ENCODE measurements at regions not wholly inside any gene's neighbourhood (a gene's known extent, or its start where the extent isn't known, plus 50 kb on each side); places are given as distances from the start of the nearest gene placed in this dataset.

DNA sequence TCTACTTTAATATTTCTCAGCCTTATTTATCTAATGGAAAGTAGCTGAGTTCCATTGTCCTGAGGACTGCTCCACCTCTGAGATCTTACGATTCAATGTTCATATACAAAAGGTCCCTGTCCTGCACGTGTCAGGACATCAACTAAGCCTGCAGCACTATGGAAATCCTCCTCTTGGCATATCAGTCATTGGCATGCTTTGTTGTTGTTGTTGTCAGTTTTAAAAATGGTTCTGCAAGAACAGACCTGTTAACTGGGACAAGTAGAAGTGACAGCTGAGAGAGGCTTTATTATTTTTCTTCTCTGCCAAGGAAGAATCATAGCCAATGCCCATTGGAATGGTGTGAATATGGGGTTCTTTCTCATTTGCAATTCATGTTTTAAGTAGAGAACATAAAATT lies 450.1 kb upstream of the PKDCC start:
- no peak for DNase-seq (ENCODE audit: low spot score)

DNA sequence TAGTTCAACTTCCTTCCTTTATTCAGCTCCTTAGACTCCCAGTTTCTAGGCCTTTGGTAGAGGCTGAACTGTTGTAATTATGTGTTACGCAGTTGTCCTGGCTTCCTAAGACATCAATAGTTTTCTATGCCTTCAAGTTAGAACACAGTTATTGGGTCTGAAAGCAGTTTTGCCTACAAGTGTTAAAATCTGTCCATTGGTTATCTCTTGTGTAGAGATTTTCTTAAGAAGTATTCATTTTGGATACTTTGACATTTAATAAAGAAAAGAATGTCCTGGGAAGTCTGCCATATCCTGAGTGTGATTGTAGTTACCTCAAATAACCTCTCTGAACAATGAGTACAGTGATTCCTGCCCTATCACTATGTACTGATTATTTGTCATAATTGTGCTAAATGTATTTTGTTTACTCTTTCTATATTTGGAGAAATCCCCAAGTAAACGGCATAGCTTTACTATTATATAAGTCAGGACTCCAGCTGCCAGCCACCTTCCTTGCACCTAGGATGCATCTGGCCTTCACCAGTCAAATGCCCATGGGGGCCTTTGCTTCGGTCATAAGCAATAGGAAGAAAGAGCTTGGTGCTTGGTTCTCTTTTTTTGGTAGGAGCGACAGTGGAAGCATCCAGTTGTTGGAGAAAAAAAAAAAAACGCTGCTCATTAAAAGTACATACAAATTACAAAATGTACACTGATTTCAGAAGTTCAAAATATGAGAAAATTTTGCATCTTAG lies 449.5 kb upstream of the PKDCC start:
- DNase-seq (ENCODE audit: low spot score) = no peak

DNA sequence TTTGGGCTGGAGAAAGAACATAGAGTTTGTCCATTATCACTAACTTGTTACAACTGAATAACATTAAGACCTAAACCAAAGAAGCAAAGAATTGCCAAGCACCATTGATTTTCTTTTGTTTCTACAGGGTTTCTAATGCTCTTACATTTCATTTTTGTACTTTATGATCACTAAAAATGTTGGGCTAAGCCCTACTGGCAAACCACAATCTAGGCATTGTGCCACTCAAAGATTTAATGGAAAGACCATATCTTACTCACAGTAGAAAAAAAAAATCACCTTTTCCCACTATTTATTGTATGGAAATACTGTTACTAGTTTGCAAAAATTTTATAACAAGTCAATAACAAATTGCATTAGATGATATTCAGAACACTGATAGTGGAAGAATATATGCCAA lies 447.4 kb upstream of the PKDCC start:
- DNase-seq (ENCODE audit: low spot score) = no peak

DNA sequence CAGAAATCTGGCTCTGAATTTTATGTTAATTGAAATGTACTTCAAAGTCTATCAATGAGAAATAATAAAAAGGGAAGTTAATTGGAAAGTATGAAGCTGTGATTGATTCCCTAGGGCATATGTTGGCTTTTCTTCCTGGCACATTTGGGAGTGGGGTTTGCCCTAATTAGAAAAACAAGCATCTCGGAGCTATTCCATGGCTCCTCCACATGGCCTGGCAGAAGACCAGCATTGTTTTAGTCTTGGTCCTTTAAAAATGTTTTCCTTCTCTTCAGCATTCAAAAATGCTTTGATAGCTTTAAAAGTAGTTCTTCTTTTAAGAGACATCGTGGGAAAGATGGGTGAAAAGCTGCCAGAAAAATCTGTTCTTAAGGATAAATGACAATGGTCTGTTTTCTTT lies 445.5 kb upstream of the PKDCC start:
- DNase-seq (ENCODE audit: low spot score) = no peak

DNA sequence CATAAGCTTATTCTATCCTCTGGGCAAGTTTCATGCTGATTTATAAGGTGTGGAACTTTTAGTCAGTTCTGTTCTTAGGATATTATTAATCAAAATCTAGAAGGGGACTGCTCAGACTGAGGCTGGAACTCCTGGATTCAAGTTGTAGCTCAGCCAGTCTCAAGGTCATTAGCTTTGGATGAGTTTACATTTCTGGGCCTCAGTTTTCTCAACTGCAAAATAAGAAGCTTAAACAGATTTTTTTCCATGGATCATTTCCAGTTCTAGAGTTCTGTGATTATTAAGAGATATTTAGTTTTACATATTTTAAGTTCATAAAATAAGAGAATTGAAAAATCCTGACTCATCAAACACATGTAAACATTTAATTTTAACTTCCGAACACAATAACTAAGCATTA lies 442.5 kb upstream of the PKDCC start:
- DNase-seq (ENCODE audit: low spot score) = no peak

DNA sequence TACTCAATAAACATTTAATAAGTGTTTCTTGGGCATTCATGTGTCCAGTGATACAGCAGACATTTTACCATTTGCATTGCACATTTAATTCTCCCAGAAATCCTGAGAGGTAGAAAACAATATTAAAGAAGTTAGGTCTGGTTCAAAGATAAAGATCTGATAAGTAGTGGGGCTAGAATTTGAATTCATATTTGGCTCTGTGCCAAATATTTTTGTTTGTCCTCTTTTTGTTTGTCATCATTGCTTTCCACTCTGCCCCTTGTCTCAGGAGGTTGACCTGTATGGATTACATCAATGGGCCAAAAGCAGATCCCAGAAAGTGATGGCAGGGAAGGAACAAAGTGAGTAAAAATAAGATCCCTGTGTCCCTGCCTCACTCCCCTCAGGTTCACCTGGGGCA lies 441.9 kb upstream of the PKDCC start:
- no peak for DNase-seq (ENCODE audit: low spot score)

DNA sequence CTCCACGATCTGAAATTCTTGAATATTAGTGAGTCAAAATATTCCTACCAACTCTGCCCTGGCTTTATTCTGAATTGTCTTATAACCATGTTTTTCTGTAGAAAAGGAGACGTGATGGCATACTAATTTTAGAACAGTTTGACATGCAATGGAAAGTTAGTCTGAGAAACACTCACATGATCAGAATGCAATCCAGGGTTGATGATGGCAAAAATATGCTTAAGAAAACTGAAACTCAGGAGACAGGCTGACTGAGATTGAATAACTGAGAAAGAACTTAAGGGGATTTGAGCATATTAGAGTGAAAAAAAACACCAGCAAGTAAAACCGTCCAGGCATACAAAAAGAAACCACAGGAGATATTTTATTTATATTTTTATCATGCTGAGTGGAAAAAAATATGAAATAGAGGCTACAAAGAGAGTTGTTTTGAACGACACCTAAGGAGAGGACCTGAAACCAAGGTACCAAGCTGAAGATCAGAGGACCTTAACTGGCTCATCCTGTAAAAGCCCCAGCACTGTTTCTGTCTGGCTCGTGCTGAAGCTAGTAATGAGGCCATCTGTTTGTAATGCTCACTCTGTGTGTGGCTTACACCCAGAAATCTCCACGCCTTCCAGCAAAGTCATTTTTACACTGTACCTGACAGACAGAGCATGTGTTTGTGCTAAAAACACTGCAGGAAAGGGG lies 437.2 kb upstream of the PKDCC start:
- no peak for DNase-seq (ENCODE audit: low spot score)

DNA sequence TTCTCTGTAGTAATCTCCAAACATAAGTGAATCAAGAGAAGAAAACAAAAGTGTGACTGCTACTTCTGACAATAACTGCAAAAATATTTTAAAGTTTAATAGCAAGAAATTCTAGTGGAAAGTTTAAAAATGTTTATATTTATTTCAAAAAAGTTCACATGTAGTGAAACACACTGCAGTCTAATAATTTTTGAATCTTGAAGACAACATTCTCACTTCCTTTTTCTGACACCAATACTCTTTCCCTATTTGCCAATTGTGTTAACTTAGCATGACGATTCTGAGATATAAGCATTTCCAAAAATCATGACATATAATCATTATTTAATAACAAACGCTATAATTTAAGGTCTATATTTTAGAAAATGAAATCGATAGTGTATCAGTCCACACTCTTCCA lies 429.1 kb upstream of the PKDCC start:
- DNase-seq (ENCODE audit: low spot score) = no peak

DNA sequence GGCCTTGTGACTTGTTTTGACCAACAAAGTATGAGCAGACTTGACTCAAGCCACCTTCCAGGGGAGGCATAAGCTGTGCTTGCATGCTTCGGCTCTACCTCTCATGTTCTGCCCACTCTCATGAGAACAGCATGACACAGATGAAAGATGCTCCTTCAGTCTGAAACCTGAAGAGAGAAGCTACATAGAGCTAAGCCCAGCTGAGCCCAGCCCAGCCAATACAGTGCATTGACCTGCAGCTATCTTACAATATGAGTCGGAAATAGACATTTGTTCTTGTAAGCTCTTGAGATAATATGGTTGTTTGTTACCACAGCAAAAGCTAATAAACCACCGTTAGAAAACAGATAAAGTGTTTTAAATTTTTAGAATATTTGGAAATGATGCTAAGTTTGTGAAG lies 426.7 kb upstream of the PKDCC start:
- DNase-seq (ENCODE audit: low spot score) = no peak

DNA sequence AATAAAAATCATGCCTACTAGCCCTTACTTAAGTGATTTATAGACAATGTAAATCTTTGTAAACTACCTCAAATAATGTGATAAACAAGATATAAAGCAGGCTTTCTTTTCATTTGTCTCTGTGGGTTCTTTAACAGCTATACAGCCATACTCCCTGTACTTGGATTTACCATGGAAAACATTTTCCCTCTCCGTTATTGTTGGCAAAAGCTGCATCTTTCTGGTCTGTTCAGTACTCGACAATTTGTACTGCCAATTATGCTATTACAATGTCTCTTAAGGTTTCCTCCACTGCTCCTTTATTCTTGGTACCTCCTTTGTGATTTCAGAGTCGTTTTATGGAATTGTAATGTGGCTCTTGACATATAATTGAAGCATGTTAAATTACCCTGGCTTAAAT lies 426.3 kb upstream of the PKDCC start:
- no peak for DNase-seq (ENCODE audit: low spot score)

DNA sequence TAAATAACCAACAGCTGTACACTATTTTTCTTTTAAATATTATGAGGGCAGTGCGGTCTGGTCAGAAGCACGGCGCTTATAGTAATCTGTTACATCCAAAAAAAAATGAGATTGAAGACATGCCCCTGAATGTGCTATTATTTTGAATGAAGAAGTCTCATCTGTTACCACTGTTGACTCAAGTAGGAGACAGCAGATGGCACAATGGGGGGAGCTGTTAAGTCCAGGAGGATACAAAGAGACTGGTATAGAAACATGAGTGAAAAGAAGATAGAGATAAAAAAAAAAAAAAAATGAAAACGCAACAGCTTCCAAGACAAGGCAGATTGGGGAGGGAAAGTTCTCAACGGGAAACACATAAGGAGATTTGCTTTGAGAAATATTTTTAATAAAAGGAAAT lies 425.5 kb upstream of the PKDCC start:
- DNase-seq (ENCODE audit: low spot score) = no peak

DNA sequence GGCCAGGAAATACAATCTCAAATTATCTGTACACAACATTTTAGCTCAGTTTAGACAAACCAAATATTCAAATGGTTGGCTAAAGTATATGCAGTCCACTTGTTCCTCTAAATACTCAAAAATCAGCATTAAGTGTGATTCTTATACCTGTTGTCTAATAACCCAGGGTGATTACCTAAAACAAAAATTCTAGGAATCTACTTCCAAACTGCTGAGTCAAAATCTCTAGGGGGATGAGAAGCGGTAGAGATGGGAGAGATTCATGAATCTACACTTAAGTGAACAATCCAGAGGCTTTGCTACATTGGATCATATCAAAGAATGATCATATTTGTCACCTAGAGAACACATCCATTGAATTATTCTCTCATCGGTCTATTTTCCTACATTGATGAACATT lies 420.9 kb upstream of the PKDCC start:
- DNase-seq (ENCODE audit: low spot score) = no peak

DNA sequence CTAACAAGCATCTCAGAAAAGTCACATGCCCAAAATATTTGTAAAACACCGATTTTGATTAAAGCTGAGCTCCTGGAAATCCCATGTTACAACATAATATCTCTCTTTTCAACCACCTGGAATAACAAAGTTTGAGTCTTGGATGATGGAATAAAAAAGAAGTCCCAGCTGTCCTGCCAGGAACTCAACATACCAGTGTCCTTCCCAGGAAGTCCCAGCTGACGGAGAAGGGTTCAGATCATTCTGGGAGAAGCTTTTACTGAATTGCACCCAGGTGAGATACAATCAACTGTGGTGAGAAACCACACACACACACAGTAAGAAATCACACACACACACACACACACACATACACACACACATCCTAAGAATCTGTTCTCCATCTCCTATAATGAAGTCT lies 413.1 kb upstream of the PKDCC start:
- DNase-seq (ENCODE audit: low spot score) = no peak

DNA sequence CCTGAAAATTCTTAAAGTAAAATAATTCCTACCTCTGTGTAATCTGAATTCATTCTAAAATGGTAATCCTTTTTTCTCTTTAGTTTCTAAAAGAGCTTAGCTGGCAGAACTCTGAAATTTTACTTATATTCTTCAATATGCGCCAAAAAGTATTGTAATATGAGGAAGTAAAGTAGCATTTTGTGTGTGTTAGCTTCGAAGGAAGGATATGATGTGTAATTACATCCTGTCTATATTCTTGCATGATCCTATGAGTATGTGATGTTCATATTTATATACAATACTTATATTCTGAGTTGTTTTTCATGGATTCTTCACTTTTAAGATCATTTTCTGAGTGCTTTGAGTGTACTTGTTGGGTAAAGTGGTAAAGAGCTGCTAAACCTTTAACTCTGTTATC lies 402.9 kb upstream of the PKDCC start:
- no peak for DNase-seq (ENCODE audit: low spot score)

DNA sequence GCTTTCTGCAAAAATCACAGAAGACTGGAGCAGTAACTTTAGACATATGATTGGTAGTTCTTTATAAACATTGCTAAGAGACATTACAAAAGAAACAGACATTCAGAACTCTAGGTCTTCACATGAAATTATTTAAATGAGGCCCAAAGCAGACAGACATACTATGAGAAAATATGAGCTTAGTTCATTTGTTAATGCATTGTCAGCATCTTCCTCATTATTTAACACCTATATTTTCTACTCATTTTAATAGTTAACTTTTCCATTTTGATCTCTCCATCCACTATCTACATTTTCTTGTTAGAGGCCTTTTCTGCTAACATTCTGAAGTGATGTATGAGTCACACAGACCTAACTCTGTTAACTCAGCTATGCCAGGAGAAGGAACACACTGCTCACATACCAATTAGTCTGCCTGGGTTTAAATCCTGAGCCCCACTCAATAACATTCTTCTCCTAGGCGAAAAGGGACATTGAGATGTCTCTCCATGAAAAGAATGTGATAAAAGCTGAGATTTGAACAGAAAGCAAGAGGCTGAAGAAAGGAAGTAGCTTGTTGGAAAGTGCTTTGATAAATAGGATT lies 400.3 kb upstream of the PKDCC start:
- DNase-seq (ENCODE audit: low spot score) = no peak

DNA sequence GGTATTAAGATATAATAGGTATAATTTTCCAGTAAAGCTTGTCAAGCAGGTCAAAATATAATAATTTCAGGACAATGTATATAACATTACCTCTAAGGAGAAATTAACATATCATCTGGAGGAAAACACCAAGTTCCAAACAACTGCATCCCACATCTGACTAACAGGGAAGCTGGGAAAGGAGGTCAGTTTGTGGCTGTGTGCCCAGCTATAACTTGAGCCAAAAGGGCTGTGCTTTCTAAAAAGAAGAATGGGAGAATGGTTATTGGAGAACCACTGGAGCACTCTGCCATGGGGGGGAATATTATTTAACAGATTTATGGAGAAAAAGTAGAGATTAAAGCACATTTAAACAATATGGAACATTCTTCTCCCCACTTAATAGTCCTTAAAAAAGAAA lies 390.6 kb upstream of the PKDCC start:
- DNase-seq (ENCODE audit: low spot score) = no peak

DNA sequence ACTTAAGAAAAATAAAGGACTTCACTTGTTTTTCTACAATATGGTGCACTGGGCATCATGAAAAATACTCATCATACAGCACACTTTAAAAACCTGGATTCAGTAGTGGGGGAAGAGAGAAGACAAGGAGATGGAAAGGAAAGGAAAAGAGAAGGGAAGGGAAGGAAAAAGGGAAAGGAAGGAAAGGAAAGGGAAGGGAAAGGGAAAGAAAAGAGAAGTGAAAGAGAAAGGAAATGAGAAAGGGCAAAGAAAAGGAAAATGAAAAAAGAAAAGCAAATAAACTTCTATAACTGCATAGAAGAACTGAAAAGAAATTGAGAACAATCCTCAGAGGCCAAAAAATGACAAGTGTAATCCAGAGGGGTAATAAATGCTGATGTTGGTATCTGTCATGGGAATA lies 388.1 kb upstream of the PKDCC start:
- DNase-seq (ENCODE audit: low spot score) = no peak

DNA sequence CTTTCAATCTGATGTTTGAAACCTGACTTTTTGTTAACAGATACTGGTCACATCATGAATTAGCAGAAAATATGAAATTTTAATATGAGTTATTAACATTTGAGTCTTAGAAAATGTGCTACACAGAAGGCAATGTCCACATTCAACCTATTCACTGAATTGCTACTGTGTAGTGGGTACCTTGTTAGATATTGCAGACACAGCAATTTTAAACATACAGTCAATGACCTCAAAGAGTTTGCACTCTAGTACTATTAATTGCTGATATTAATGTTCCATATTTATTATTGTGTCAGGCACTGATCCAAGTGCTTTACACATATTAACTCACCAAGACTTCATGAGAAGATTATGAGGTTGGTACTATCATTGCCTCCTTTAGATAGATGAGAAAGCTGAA lies 385.4 kb upstream of the PKDCC start:
- DNase-seq (ENCODE audit: low spot score) = no peak

DNA sequence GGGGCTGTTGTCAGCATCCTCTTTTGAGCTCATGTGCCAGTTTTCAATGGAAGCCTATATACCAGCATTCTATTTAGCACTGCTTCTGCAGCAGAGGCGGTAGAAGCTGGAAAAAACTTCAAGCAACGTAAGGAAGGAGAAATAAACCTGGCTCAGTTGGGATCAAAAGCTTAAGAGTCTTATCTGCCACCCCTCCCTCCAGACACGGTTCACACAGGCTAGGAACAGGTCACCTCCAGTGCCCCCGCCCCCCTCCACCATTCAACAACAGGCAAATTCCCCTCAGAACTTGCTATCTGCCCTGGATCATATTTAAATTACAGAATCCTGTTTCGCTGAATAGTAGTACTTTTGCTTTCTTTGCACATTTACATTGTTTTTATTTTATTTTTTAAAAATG lies 384.8 kb upstream of the PKDCC start:
- no peak for DNase-seq (ENCODE audit: low spot score)

DNA sequence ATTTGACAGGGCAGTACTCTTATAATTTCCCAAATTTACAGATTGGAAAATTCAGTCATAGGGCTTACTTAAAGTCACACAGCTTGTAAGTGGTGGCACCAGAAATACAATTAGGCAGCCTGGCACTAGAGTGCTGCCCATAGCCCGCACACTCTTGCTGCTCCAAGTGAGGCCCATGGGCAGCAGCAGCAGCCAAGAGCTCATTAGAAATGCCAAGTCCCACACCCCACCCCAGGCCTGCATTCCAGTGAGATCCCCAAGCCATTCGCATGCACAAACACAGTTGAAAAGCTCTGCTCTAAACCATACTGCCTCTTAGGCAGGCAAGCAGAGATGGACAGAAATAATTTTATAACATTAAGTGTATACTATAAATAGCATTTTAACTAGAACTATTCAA lies 379.3 kb upstream of the PKDCC start:
- no peak for DNase-seq (ENCODE audit: low spot score)

DNA sequence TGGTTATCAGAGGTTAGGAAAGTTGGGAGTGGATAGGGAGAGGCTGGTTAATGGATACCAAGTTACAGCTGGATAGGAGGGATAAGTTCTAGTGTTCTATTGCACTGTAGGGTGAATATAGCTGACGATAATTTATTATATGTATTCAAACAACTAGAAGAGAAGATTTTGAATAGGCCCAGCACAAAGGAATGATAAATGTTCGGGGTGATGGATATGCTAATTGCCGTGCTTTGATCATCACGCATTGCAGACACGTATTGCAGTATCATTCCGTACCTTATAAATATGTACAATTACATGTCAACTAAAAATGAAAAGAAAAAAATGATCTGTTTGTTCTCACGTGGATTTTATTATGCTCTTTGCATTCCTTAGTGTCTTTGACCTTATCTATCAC lies 369.2 kb upstream of the PKDCC start:
- no peak for DNase-seq (ENCODE audit: low spot score)

DNA sequence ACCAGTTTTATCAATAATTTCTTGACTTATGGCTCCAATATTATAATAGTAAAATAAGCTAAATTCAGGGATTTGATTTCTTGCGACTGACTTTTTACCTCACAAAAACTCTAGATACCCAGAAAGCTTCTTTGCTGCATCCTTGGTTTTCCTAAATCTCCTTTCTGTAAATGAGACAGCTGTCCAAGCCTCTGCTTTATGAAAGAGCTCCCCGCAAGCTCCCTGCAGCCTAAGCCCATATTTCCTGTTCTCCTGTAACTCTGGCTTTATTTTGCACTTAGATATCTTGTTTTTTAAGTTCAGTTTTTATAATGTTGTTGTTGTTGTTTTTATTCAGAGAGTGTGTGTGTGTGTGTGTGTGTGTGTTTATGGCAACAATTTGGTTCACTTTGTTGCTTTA lies 361.7 kb upstream of the PKDCC start:
- DNase-seq (ENCODE audit: low spot score) = no peak

DNA sequence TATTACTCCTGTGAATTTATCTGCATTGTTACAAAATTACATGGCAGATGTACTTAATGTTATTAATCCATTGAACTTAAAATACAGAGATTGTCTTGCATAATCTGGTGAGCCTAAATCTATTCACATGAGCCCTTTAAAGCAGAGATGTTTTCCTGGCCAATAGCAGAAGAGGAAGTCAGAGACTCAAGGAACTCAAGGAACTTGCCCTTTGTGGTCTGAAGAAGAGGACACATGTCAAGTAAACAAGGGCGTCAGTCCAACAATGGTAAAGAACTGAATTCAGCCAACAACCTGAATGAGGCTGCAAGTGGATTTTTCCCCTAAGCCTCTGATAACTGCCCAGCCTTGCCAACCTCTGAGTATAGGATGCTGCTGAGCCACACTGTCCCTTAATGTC lies 356.3 kb upstream of the PKDCC start:
- no peak for DNase-seq (ENCODE audit: low spot score)

DNA sequence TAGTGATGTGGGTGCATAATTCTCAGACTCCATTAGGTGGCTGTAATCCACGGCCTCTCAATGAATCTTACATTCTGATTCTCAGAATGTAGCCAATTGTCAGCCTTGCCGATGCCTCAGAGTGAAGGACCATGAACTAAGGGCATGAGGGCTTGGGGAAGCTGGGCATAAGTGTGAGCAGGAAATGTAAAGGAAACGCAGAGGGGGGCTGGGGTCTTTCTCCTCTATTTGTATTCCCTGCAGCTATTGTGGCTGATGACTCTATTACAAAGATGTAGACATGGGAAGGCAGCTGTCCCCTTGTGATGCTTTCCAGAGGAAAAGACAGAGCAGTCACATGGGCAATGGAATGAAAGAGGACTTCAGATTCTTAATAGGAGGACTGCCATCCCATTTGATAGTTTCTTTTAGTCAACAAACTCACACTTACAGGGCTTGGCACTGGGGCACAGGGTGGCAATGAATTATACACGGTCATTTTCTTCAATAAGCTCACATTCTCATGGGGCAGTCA lies 353.2 kb upstream of the PKDCC start:
- no peak for DNase-seq (ENCODE audit: low spot score)

Measured in CD4-positive, alpha-beta T cell treated with Interleukin-15 for 4 hours (primary cell).